SK-N-SH treated with all-trans-retinoic acid at 6 μM for 48 hours (cell line): ENCODE measurements at regions not wholly inside any gene's neighbourhood (a gene's known extent, or its start where the extent isn't known, plus 50 kb on each side); places are given as distances from the start of the nearest gene placed in this dataset.
A peak's percentile ranks its signal among the peaks of the same experiment; 100 is the strongest.

Source experiments
- ATAC-seq: fragments of 200-7000 bp; cut with Tn5 transposase; 3 replicates; pipeline ENCODE4 v1.9.1; 2020; ENCODE audit warnings: mild to moderate bottlenecking, moderate library complexity
- ARNTL ChIP-seq: fragments of 450-650 bp; formaldehyde crosslinking; IDR thresholded peaks from 2 replicates; pipeline ENCODE4 v1.5.0; 2020; ENCODE audit warnings: low read depth, mild to moderate bottlenecking, moderate library complexity, borderline replicate concordance
- BACH2 ChIP-seq: fragments of 250-450 bp; sonication (Bioruptor Pico); IDR thresholded peaks from 2 replicates; pipeline ENCODE4 v1.9.0; 2021; ENCODE audit warnings: mild to moderate bottlenecking, borderline replicate concordance
- CSDC2 ChIP-seq: fragments of 250-450 bp; sonication (Bioruptor Pico); IDR thresholded peaks from 2 replicates; pipeline ENCODE4 v1.5.0; 2020; ENCODE audit warnings: mild to moderate bottlenecking, moderate library complexity
- ESRRG ChIP-seq: fragments of 250-450 bp; sonication (Bioruptor Pico); IDR thresholded peaks from 2 replicates; pipeline ENCODE4 v1.6.1; 2021; ENCODE audit warnings: mild to moderate bottlenecking
- GLIS3 ChIP-seq: fragments of 250-450 bp; sonication (Bioruptor Pico); IDR thresholded peaks from 2 replicates; pipeline ENCODE4 v1.5.0; 2020; ENCODE audit warnings: mild to moderate bottlenecking, moderate library complexity
- ISL1 ChIP-seq: fragments of 250-450 bp; sonication (Bioruptor Pico); IDR thresholded peaks from 2 replicates; pipeline ENCODE4 v2.1.2; 2022; ENCODE audit warnings: mild to moderate bottlenecking, moderate library complexity
- OSR1 ChIP-seq: fragments of 250-450 bp; sonication (Bioruptor Pico); IDR thresholded peaks from 2 replicates; pipeline ENCODE4 v1.8.0; 2022; ENCODE audit warnings: moderate library complexity, mild to moderate bottlenecking, inconsistent platforms
- POU6F1 ChIP-seq: fragments of 250-450 bp; sonication (Bioruptor Pico); IDR thresholded peaks from 2 replicates; pipeline ENCODE4 v1.8.0; 2021; ENCODE audit warnings: low read depth, mild to moderate bottlenecking, moderate library complexity, borderline replicate concordance
- PPARA ChIP-seq: fragments of 250-450 bp; sonication (Bioruptor Pico); IDR thresholded peaks from 2 replicates; pipeline ENCODE4 v1.5.0; 2020; ENCODE audit warnings: mild to moderate bottlenecking, borderline replicate concordance
- SNAI2 ChIP-seq: fragments of 250-450 bp; sonication (Bioruptor Pico); IDR thresholded peaks from 2 replicates; pipeline ENCODE4 v1.5.0; 2020; ENCODE audit warnings: mild to moderate bottlenecking, moderate library complexity
- TCF4 ChIP-seq: fragments of 250-450 bp; sonication (Bioruptor Pico); IDR thresholded peaks from 2 replicates; pipeline ENCODE4 v1.8.0; 2021; ENCODE audit warnings: mild to moderate bottlenecking, moderate library complexity, borderline replicate concordance
- TOX ChIP-seq: fragments of 250-450 bp; sonication (Bioruptor Pico); IDR thresholded peaks from 2 replicates; pipeline ENCODE4 v1.8.0; 2021; ENCODE audit warnings: mild to moderate bottlenecking, moderate library complexity, borderline replicate concordance
- ZC3H10 ChIP-seq: fragments of 250-450 bp; sonication (Bioruptor Pico); IDR thresholded peaks from 2 replicates; pipeline ENCODE4 v1.5.1; 2021; ENCODE audit warnings: mild to moderate bottlenecking, moderate library complexity
- ZFP3 ChIP-seq: fragments of 250-450 bp; sonication (Bioruptor Pico); IDR thresholded peaks from 2 replicates; pipeline ENCODE4 v1.5.0; 2020; ENCODE audit warnings: mild to moderate bottlenecking, moderate library complexity
- ZNF70 ChIP-seq: fragments of 450-650 bp; formaldehyde crosslinking; IDR thresholded peaks from 2 replicates; pipeline ENCODE4 v1.5.0; 2020; ENCODE audit warnings: mild to moderate bottlenecking, moderate library complexity
- TF ChIP-seq, protein P1 (sequence below): fragments of 250-450 bp; sonication (Bioruptor Pico); IDR thresholded peaks from 2 replicates; pipeline ENCODE4 v1.5.1; 2021; ENCODE audit warnings: mild to moderate bottlenecking, moderate library complexity
- TF ChIP-seq, protein P2 (sequence below): fragments of 250-450 bp; sonication (Bioruptor Pico); IDR thresholded peaks from 2 replicates; pipeline ENCODE4 v1.5.0; 2020; ENCODE audit warnings: mild to moderate bottlenecking, moderate library complexity

DNA sequence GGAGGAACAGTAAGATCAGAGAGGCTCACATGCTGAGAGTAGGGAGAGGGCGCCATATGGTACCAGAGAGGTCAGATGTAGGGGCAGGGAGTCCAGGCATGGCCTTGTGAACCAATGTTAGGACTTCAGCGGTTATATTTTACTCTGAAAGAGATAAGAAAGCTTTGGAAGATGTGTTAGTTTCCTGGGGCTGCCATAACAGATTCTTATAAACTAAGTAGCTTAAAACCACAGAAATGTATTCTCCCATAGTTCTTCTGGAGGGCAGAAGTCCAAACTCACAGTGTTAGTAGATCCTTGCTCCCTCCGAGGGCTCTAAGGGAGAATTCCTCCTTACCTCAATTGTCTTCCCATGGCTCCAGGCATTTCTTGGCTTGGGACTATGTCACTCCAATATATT, 502.5 kb upstream of the ADGRL2 start (continued):
- TF ChIP-seq PPARA (CRISPR knock-in tag) = no peak
- TF ChIP-seq CSDC2 (CRISPR knock-in tag) = no peak
- no peak for TF ChIP-seq POU6F1
- no peak for TF ChIP-seq TOX (CRISPR knock-in tag)
- no peak for TF ChIP-seq ZNF70 (CRISPR knock-in tag)
- no peak for TF ChIP-seq BACH2 (CRISPR knock-in tag)
- TF ChIP-seq, protein P1, sequence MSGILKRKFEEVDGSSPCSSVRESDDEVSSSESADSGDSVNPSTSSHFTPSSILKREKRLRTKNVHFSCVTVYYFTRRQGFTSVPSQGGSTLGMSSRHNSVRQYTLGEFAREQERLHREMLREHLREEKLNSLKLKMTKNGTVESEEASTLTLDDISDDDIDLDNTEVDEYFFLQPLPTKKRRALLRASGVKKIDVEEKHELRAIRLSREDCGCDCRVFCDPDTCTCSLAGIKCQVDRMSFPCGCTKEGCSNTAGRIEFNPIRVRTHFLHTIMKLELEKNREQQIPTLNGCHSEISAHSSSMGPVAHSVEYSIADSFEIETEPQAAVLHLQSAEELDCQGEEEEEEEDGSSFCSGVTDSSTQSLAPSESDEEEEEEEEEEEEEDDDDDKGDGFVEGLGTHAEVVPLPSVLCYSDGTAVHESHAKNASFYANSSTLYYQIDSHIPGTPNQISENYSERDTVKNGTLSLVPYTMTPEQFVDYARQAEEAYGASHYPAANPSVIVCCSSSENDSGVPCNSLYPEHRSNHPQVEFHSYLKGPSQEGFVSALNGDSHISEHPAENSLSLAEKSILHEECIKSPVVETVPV = no peak
- TF ChIP-seq SNAI2 (CRISPR knock-in tag) = no peak
- TF ChIP-seq GLIS3 (CRISPR knock-in tag) = no peak
- TF ChIP-seq ZFP3 (CRISPR knock-in tag) = no peak
- no peak for TF ChIP-seq ARNTL (CRISPR knock-in tag)
- TF ChIP-seq, all 23 proteins: peak for 0

DNA sequence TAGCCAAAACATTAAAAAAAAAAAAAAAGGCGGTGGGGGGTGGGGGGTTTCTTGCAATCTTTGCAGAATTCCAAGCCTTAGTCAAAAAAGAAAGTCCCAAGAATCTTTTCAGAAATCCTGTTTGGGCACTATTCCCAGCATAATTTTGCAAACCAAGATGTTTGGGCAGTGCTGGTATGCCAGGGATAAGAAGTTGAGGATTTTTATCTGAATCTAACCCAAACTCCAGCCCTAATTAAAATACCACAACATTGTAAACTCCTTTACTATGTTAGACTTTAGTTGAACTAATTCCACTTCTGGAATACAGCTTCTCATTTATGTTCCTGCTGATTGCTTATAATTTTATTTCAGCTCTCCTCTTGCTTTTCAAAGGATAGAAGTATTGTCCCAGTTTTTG, 504.1 kb upstream of the ADGRL2 start:
- peak; percentile 27; the same call in 1 of the 3 replicates for ATAC-seq
- TF ChIP-seq OSR1 (CRISPR knock-in tag) (no peak), ISL1 (CRISPR knock-in tag) (peak; percentile 51; the same call in 1 of the 2 replicates)
- TF ChIP-seq, all 23 proteins: peak for 1

DNA sequence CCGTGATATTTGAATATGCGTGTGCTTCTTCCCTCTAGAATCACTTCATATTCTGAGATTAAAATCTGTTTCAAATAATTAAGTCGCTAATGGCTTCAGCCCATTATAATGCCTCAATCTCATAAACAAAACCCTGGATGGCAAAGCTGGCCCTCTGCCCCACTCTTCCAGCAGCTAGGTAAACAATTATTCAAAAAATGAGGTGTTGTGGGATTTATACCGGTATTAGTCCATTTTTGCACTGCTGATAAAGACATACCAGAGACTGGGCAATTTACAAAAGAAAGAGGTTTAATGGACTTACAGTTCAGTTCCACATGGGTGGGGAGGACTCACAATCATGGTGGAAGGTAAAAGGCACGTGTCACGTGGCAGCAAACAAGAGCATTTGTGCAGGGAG, 510.4 kb upstream of the ADGRL2 start:
- no peak for TF ChIP-seq ISL1 (CRISPR knock-in tag)
- TF ChIP-seq, protein P2, sequence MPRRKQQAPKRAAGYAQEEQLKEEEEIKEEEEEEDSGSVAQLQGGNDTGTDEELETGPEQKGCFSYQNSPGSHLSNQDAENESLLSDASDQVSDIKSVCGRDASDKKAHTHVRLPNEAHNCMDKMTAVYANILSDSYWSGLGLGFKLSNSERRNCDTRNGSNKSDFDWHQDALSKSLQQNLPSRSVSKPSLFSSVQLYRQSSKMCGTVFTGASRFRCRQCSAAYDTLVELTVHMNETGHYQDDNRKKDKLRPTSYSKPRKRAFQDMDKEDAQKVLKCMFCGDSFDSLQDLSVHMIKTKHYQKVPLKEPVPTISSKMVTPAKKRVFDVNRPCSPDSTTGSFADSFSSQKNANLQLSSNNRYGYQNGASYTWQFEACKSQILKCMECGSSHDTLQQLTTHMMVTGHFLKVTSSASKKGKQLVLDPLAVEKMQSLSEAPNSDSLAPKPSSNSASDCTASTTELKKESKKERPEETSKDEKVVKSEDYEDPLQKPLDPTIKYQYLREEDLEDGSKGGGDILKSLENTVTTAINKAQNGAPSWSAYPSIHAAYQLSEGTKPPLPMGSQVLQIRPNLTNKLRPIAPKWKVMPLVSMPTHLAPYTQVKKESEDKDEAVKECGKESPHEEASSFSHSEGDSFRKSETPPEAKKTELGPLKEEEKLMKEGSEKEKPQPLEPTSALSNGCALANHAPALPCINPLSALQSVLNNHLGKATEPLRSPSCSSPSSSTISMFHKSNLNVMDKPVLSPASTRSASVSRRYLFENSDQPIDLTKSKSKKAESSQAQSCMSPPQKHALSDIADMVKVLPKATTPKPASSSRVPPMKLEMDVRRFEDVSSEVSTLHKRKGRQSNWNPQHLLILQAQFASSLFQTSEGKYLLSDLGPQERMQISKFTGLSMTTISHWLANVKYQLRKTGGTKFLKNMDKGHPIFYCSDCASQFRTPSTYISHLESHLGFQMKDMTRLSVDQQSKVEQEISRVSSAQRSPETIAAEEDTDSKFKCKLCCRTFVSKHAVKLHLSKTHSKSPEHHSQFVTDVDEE = no peak
- TF ChIP-seq OSR1 (CRISPR knock-in tag) = no peak
- no peak for TF ChIP-seq ARNTL (CRISPR knock-in tag)
- TF ChIP-seq ZNF70 (CRISPR knock-in tag) = no peak
- no peak for TF ChIP-seq PPARA (CRISPR knock-in tag)
- no peak for TF ChIP-seq SNAI2 (CRISPR knock-in tag)
- TF ChIP-seq ESRRG = no peak
- TF ChIP-seq, all 23 proteins: peak for 0
- no peak for ATAC-seq

DNA sequence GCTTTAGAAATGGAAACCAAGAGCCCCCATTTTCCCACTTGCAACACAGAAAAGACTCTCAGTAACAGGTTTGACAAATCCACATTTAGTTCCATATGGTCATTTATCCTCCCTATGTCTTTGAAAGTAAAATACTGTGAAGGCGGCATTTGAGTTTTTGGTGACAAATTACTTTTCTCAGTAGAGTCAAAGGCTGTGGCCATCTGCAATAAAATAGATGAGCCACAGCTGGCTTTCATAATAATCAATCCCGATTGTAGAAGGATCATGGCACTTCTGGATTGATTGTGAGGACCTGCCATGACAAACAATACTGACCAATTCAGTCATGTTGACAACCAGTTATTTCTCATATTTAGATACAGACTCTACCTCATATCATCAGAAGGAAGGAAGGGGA, 512.0 kb upstream of the ADGRL2 start:
- ATAC-seq = no peak
- no peak for TF ChIP-seq PPARA (CRISPR knock-in tag)
- no peak for TF ChIP-seq TCF4 (CRISPR knock-in tag)

DNA sequence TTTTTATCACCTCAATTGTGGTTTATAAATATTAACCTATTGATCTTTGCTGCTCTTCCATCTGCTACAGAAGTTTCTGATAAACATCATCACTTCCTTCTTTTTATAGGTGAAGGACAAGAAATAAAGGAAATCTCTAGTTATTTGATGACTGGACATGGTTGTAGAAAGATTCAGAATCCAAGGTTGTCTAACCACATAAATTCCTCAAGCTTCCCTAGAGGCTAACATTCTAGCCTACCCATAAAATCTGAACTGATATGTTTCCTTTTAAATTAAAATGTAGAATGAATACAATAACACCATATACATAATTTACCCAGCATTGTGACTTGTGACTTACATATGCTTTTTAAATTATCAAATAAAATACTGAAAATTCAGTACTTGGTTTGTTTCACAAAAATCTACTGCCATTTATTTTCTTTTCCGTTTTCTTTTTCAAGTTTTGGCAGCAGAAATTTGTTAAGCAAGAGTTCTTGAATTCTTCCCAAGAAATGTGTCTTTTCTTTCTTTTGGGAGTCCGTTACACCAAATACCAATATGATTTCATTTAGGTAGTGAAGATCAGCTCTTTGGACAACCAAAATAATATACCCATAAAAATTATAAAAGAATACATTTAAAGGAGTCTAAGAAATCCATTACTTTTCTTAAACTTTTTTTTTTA, 513.2 kb upstream of the ADGRL2 start:
- ATAC-seq = no peak
- no peak for TF ChIP-seq ESRRG
- TF ChIP-seq BACH2 (CRISPR knock-in tag) = no peak
- TF ChIP-seq, protein P1 = no peak
- TF ChIP-seq SNAI2 (CRISPR knock-in tag) = no peak
- no peak for TF ChIP-seq ZC3H10 (CRISPR knock-in tag)
- TF ChIP-seq PPARA (CRISPR knock-in tag) = no peak
